Fibroblast of lung (primary cell): ENCODE measurements at regions not wholly inside any gene's neighbourhood (a gene's known extent, or its start where the extent isn't known, plus 50 kb on each side); places are given as distances from the start of the nearest gene placed in this dataset.

Experiments
- DNase-seq, 2 donors: peaks; one replicate each; pipeline versions ENCODE4 v3.0.0 to v3.0.0-alpha.2; 2010; ENCODE audit warnings: low read depth in 2 of 2
- H2AFZ ChIP-seq: 2 replicates; pipeline ENCODE4 v1.5.1; 2012; ENCODE audit warnings: low read length, control low read depth, inconsistent platforms
- H3K27ac ChIP-seq: 2 replicates; pipeline ENCODE4 v1.5.1; 2011; ENCODE audit warnings: low read length, control low read depth; ENCODE audit not compliant: insufficient read depth
- H3K27me3 ChIP-seq: 2 replicates; pipeline ENCODE4 v1.5.1; 2011; ENCODE audit warnings: mild to moderate bottlenecking, low read length; ENCODE audit not compliant: control insufficient read depth, insufficient read depth
- H3K36me3 ChIP-seq: 2 replicates; pipeline ENCODE4 v1.5.1; 2011; ENCODE audit warnings: low read length; ENCODE audit not compliant: control insufficient read depth, insufficient read depth
- H3K4me1 ChIP-seq: 2 replicates; pipeline ENCODE4 v1.5.1; 2011; ENCODE audit warnings: low read length; ENCODE audit not compliant: control insufficient read depth, insufficient read depth; ENCODE audit errors: extremely low read depth
- H3K4me2 ChIP-seq: 2 replicates; pipeline ENCODE4 v1.5.1; 2011; ENCODE audit warnings: low read length, control low read depth; ENCODE audit not compliant: insufficient read depth; ENCODE audit errors: extremely low read depth
- H3K4me3 ChIP-seq, 4 experiments: fragments of 200-600 bp in 1 of 4; sonication (generic) in 1 of 4; replicated peaks in 1 of 4; 2 replicates each; pipeline ENCODE4 v1.5.1; 2011 to 2016; ENCODE audit warnings: low read length in 4 of 4, low read depth in 3 of 4, mild to moderate bottlenecking in 3 of 4, control low read depth in 2 of 4, inconsistent platforms in 1 of 4, mixed read lengths in 1 of 4; ENCODE audit not compliant: insufficient read depth in 1 of 4; ENCODE audit errors: control extremely low read depth in 1 of 4
- H3K79me2 ChIP-seq: 2 replicates; pipeline ENCODE4 v1.5.1; 2012; ENCODE audit warnings: mild to moderate bottlenecking, low read length, inconsistent platforms; ENCODE audit not compliant: control insufficient read depth, insufficient read depth
- H3K9ac ChIP-seq: 2 replicates; pipeline ENCODE4 v1.5.1; 2011; ENCODE audit warnings: mild to moderate bottlenecking, low read length, control low read depth; ENCODE audit not compliant: insufficient read depth
- H3K9me3 ChIP-seq: 2 replicates; pipeline ENCODE4 v1.5.1; 2012; ENCODE audit warnings: low read depth, low read length; ENCODE audit not compliant: control insufficient read depth, insufficient read depth
- H4K20me1 ChIP-seq: 2 replicates; pipeline ENCODE4 v1.5.1; 2011; ENCODE audit warnings: low read length; ENCODE audit not compliant: control insufficient read depth, insufficient read depth; ENCODE audit errors: extremely low read depth
- CTCF ChIP-seq, 2 donors: IDR thresholded peaks in 1 of 2; conservative IDR thresholded peaks in 1 of 2; 1 replicate in 1 of 2; 2 replicates in 1 of 2; pipeline ENCODE4 v1.5.1; 2011 to 2012; ENCODE audit warnings: low read length in 2 of 2, control low read depth in 1 of 2, inconsistent platforms in 1 of 2, low read depth in 1 of 2, mild to moderate bottlenecking in 1 of 2
- EZH2 ChIP-seq: IDR thresholded peaks from 2 replicates; pipeline ENCODE4 v1.5.1; 2012; ENCODE audit warnings: low read length, control low read depth, mild to moderate bottlenecking; ENCODE audit errors: missing control alignments

GRCh38 chr18:1422634-1423033, 518.0 kb downstream of the ADCYAP1 start:
- no peak overlapping the region for H3K4me3 ChIP-seq
- H3K79me2 ChIP-seq: no peaks in the 10 kb centered on the region
- no peaks in the 10 kb centered on the region for H3K27me3 ChIP-seq
- no peak overlapping the region for H3K4me2 ChIP-seq
- H3K4me1 ChIP-seq: no peaks in the 10 kb centered on the region
- no peak overlapping the region for H3K9ac ChIP-seq
- TF ChIP-seq CTCF (conservative IDR thresholded peaks at IDR 0.05 in 1 of 2, IDR thresholded peaks at IDR 0.05 in 1 of 2; ENCODE audit: low read depth in 1 of 2, low read length in 2 of 2): no peak
- TF ChIP-seq EZH2: no peak
- no peaks in the 10 kb centered on the region for H3K36me3 ChIP-seq
- H2AFZ ChIP-seq: no peak overlapping the region
- no peaks in the 10 kb centered on the region for H3K9me3 ChIP-seq
- no peaks in the 10 kb centered on the region for H4K20me1 ChIP-seq
- no peak for DNase-seq
- no peak overlapping the region for H3K27ac ChIP-seq

- Histone ChIP-seq H3K4me3 (no peak overlapping the region), H3K27me3 (no peaks in the 10 kb centered on the region), H3K79me2 (no peaks in the 10 kb centered on the region), H3K9me3 (no peaks in the 10 kb centered on the region), H3K4me2 (no peak overlapping the region), H3K27ac (no peak overlapping the region), H3K4me1 (no peaks in the 10 kb centered on the region), H2AFZ (no peak overlapping the region), H4K20me1 (no peaks in the 10 kb centered on the region), H3K9ac (no peak overlapping the region), H3K36me3 (no peaks in the 10 kb centered on the region)
- TF ChIP-seq EZH2 (no peak), CTCF (conservative IDR thresholded peaks at IDR 0.05 in 1 of 2, IDR thresholded peaks at IDR 0.05 in 1 of 2; ENCODE audit: low read depth in 1 of 2, low read length in 2 of 2) (no peak)
- DNase-seq: no peak
Measured at GRCh38 chr18:1425679-1426078, 521.0 kb downstream of the ADCYAP1 start.

GRCh38 chr18:1435487-1435886, 530.8 kb downstream of the ADCYAP1 start:
- Histone ChIP-seq H3K4me3 (no peak overlapping the region), H3K4me1 (no peaks in the 10 kb centered on the region), H3K36me3 (no peaks in the 10 kb centered on the region), H3K9me3 (no peaks in the 10 kb centered on the region), H3K9ac (no peak overlapping the region), H3K79me2 (no peaks in the 10 kb centered on the region), H3K4me2 (no peak overlapping the region), H3K27me3 (no peaks in the 10 kb centered on the region), H4K20me1 (no peaks in the 10 kb centered on the region), H2AFZ (no peak overlapping the region), H3K27ac (no peak overlapping the region)
- DNase-seq: no peak
- TF ChIP-seq CTCF (conservative IDR thresholded peaks at IDR 0.05 in 1 of 2, IDR thresholded peaks at IDR 0.05 in 1 of 2; ENCODE audit: low read depth in 1 of 2, low read length in 2 of 2) (no peak), EZH2 (no peak)
